PC-3 (cell line): ENCODE measurements at regions not wholly inside any gene's neighbourhood (a gene's known extent, or its start where the extent isn't known, plus 50 kb on each side); places are given as distances from the start of the nearest gene placed in this dataset.

Source experiments
- CTCF ChIP-seq: fragments of 300-600 bp; sonication (generic); conservative IDR thresholded peaks from 2 replicates; pipeline ENCODE4 v1.5.1; 2017; ENCODE audit warnings: antibody characterized with exemption, low read depth, mild to moderate bottlenecking, low read length
- EZH2phosphoT487 ChIP-seq: fragments of 300-600 bp; sonication (generic); IDR thresholded peaks from 2 replicates; pipeline ENCODE4 v1.6.1; 2018; ENCODE audit warnings: mild to moderate bottlenecking, antibody characterized with exemption, low read length, borderline replicate concordance

DNA sequence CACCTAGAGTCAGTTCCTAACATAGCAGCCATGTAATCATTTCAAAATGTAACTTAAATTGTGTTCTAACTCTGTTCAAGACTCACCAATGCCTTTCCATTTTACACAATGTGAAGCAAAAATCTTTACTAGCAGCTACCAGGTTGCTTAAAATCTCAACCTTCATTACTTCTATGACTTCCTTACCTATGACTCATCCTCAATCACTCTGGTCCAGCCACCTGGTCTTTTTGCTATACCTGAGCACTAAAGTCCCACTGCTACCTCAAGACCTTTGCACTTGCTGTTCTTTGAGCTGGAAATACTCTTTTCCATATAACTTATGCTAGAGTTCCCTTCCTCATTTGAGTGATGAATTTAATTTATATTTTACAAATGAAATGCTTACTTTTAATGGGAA is 993.2 kb downstream of the NTRK3 start:
- TF ChIP-seq CTCF (no peak), EZH2phosphoT487 (no peak)
